Activated CD4-positive, alpha-beta T cell treated with anti-CD3 and anti-CD28 coated beads, Interleukin-10, Interleukin-2, amounts not matched to agents 100 ng/mL and 50 ng/mL, durations not matched to agents 16 hours and 8 hours (primary cell): ENCODE measurements at regions not wholly inside any gene's neighbourhood (a gene's known extent, or its start where the extent isn't known, plus 50 kb on each side); places are given as distances from the start of the nearest gene placed in this dataset.

Experiments
- DNase-seq: peaks from one replicate; pipeline ENCODE4 v3.0.0-alpha.2; 2020

DNA sequence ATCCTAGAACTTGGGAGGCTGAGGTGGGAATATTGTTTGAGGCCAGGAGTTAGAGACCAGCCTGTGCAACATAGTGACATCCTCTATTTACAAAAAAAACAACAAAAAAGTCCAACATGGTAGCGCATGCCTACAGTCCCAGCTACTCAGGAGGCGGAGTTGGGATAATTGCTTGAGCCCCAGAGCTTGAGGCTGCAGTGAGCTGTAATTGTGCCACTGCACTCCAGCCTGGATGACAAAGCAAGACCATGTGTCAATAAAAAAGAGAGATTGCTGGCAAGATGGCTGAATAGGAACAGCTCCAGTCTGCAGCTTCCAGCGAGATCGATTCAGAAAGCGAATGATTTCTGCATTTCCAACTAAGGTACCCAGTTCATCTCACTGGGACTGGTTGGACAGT, 54.8 kb upstream of the FBXL17 start:
- no peak for DNase-seq

- DNase-seq: no peak
These were observed 51.7 kb upstream of the FBXL17 start for GRCh38 chr5:108433600-108433999.

DNA sequence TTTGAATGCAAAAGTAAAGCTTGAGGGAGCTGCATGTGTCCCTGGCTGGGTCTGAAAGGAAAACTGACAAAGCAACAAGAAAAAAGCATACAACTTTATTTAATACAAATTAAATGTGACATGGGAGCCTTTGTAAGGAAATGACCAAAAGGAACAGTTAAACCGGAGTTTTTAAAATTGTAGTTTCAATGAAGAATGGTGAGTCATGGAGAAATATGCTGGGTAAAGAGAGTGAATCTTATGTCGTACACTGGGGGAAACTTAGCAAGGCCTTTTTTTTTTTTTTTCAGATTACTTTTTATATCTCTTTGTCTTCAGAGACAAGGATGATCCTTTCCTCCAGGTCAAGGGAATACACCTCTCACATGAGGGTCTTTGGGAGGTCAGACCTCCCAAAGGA, 50.1 kb upstream of the FBXL17 start:
- no peak for DNase-seq
